ENCODE measurements at regions not wholly inside any gene's neighbourhood (a gene's known extent, or its start where the extent isn't known, plus 50 kb on each side); places are given as distances from the start of the nearest gene placed in this dataset.

GRCh38 chr7:46854958-46855473 is 726.9 kb downstream of the TNS3 start:
- DNase-seq, result no peak

GRCh38 chr7:46853451-46853850 is 728.5 kb downstream of the TNS3 start:
- DNase-seq, result no peak

- DNase-seq, result no peak
Measured at GRCh38 chr7:46852795-46853194, 729.1 kb downstream of the TNS3 start.

GRCh38 chr7:46850563-46851330 is 731.2 kb downstream of the TNS3 start:
- DNase-seq, result no peak

GRCh38 chr7:46848944-46849343 is 733.0 kb downstream of the TNS3 start:
- no peak for DNase-seq

- no peak for DNase-seq
Measured at GRCh38 chr7:46848311-46848710, 733.6 kb downstream of the TNS3 start.

- DNase-seq, result no peak
Measured at GRCh38 chr7:46847126-46847525, 734.8 kb downstream of the TNS3 start.

GRCh38 chr7:46844486-46844885 is 737.4 kb downstream of the TNS3 start:
- no peak for DNase-seq

GRCh38 chr7:46841248-46841647 is 740.7 kb downstream of the TNS3 start:
- DNase-seq, result no peak

- no peak for DNase-seq
Measured at GRCh38 chr7:46839651-46840050, 742.3 kb downstream of the TNS3 start.

GRCh38 chr7:46838463-46838862 is 743.4 kb downstream of the TNS3 start:
- no peak for DNase-seq

GRCh38 chr7:46835556-46835955 is 746.4 kb downstream of the TNS3 start:
- no peak for DNase-seq

- DNase-seq, result no peak
Measured at GRCh38 chr7:46834921-46835320, 747.0 kb downstream of the TNS3 start.

- no peak for DNase-seq
Measured at GRCh38 chr7:46833197-46833596, 748.7 kb downstream of the TNS3 start.

GRCh38 chr7:46832136-46832535 is 749.8 kb downstream of the TNS3 start:
- no peak for DNase-seq

- no peak for DNase-seq
Measured at GRCh38 chr7:46819819-46820218, 762.1 kb downstream of the TNS3 start.

- DNase-seq, result no peak
Measured at GRCh38 chr7:46814516-46815250, 767.2 kb downstream of the TNS3 start.

GRCh38 chr7:46812101-46812675 is 769.7 kb downstream of the TNS3 start:
- DNase-seq, result no peak

GRCh38 chr7:46811529-46811928 is 770.4 kb downstream of the TNS3 start:
- no peak for DNase-seq

GRCh38 chr7:46810986-46811385 is 770.9 kb downstream of the TNS3 start:
- no peak for DNase-seq

GRCh38 chr7:46809886-46810285 is 772.0 kb downstream of the TNS3 start:
- DNase-seq, result no peak

GRCh38 chr7:46806856-46807255 is 775.1 kb downstream of the TNS3 start:
- DNase-seq, result no peak

- DNase-seq, result no peak
Measured at GRCh38 chr7:46802479-46802878, 779.4 kb downstream of the TNS3 start.

- DNase-seq, result no peak
Measured at GRCh38 chr7:46791188-46791587, 790.7 kb downstream of the TNS3 start.
